Mammary epithelial cell (primary cell): ENCODE measurements at regions not wholly inside any gene's neighbourhood (a gene's known extent, or its start where the extent isn't known, plus 50 kb on each side); places are given as distances from the start of the nearest gene placed in this dataset.
"Not testable (repeated sequence)": the region's sequence is repeated elsewhere in the genome, so short reads cannot be mapped to it uniquely, and the experiment has no call there.

ENCODE experiments used
- EZH2 ChIP-seq: IDR thresholded peaks from 2 replicates; pipeline ENCODE4 v1.6.1; 2012; ENCODE audit warnings: low read length, inconsistent platforms, borderline replicate concordance
- TF ChIP-seq, protein P1 (sequence below), 2 donors: IDR thresholded peaks in 1 of 2; conservative IDR thresholded peaks in 1 of 2; 2 replicates each; pipeline ENCODE4 v1.5.1; 2011 to 2012; ENCODE audit warnings: inconsistent platforms in 2 of 2, low read length in 2 of 2, mild to moderate bottlenecking in 2 of 2, control low read depth in 1 of 2, low read depth in 1 of 2; ENCODE audit not compliant: insufficient read depth in 1 of 2; ENCODE audit errors: extremely low read depth in 1 of 2

- TF ChIP-seq, protein P1, sequence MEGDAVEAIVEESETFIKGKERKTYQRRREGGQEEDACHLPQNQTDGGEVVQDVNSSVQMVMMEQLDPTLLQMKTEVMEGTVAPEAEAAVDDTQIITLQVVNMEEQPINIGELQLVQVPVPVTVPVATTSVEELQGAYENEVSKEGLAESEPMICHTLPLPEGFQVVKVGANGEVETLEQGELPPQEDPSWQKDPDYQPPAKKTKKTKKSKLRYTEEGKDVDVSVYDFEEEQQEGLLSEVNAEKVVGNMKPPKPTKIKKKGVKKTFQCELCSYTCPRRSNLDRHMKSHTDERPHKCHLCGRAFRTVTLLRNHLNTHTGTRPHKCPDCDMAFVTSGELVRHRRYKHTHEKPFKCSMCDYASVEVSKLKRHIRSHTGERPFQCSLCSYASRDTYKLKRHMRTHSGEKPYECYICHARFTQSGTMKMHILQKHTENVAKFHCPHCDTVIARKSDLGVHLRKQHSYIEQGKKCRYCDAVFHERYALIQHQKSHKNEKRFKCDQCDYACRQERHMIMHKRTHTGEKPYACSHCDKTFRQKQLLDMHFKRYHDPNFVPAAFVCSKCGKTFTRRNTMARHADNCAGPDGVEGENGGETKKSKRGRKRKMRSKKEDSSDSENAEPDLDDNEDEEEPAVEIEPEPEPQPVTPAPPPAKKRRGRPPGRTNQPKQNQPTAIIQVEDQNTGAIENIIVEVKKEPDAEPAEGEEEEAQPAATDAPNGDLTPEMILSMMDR (conservative IDR thresholded peaks at IDR 0.05 in 1 of 2, IDR thresholded peaks at IDR 0.05 in 1 of 2; ENCODE audit: extremely low read depth in 1 of 2, insufficient read depth in 1 of 2, low read depth in 1 of 2, low read length in 2 of 2): not testable (repeated sequence)
- not testable (repeated sequence) for TF ChIP-seq EZH2
Observed at GRCh38 chr21:9883571-9884282, 637.7 kb upstream of the TPTE start.
